Lower leg skin (tissue), 4 donors: ENCODE measurements at regions not wholly inside any gene's neighbourhood (a gene's known extent, or its start where the extent isn't known, plus 50 kb on each side); places are given as distances from the start of the nearest gene placed in this dataset.

ENCODE experiments used
- DNase-seq, 2 donors: peaks; one replicate each; pipeline ENCODE4 v3.0.0-alpha.2; 2019; ENCODE audit warnings: low spot score in 2 of 2
- H3K4me3 ChIP-seq: fragments of 200-600 bp; sonication (generic); 2 replicates; pipeline ENCODE4 v1.5.1; 2017; ENCODE audit warnings: mild to moderate bottlenecking, low read depth; ENCODE audit not compliant: poor library complexity, severe bottlenecking
- POLR2A ChIP-seq, 2 donors: fragments of 450-650 bp; IDR thresholded peaks; one replicate each; pipeline ENCODE4 v1.6.1; 2016 to 2017; ENCODE audit warnings: antibody characterized with exemption in 2 of 2, mild to moderate bottlenecking in 1 of 2, moderate library complexity in 1 of 2
- whole genome bisulfite sequencing, 2 donors: methylation state at CpG; one replicate each; pipeline ENCODE4 v1.1.5; 2018; 5-methylcytosine and 5-hydroxymethylcytosine counted together
- intact Hi-C: fragments of 100-400 bp; cut with DNase I; formaldehyde crosslinking; loops from one replicate; pipeline ENCODE4 v1.15.0; 2023; ENCODE audit warnings: low total_unique reads
- TF ChIP-seq, protein P1 (sequence below), 3 donors: fragments of 450-650 bp; IDR thresholded peaks; one replicate each; pipeline ENCODE4 v1.5.1; 2016; ENCODE audit warnings: antibody characterized with exemption in 3 of 3, mild to moderate bottlenecking in 3 of 3, moderate library complexity in 2 of 3

DNA sequence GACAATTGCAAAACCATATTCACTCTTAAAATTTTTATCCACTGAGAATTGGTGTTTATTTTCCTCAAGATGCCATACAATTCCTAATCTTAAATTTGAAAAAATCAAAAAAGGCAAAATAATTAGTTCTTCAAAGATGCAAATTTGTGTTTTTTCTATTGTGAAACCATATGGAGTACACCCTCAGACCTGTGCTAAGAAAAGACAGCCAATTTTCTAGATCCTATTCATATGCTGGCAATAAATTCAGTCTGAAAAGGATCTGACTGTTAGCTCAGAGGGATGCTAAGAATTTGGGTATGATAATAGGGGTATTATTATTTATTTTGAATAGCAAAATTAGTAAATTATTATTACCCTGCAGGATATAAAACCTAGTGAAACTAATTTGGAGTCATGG is 476.9 kb upstream of the SYT1 start:
- no peak for DNase-seq
- no peak overlapping the region for H3K4me3 ChIP-seq
- intact Hi-C loops, result no loop called here
- TF ChIP-seq POLR2A (IDR thresholded peaks at IDR 0.05), result no peak
- TF ChIP-seq, protein P1, sequence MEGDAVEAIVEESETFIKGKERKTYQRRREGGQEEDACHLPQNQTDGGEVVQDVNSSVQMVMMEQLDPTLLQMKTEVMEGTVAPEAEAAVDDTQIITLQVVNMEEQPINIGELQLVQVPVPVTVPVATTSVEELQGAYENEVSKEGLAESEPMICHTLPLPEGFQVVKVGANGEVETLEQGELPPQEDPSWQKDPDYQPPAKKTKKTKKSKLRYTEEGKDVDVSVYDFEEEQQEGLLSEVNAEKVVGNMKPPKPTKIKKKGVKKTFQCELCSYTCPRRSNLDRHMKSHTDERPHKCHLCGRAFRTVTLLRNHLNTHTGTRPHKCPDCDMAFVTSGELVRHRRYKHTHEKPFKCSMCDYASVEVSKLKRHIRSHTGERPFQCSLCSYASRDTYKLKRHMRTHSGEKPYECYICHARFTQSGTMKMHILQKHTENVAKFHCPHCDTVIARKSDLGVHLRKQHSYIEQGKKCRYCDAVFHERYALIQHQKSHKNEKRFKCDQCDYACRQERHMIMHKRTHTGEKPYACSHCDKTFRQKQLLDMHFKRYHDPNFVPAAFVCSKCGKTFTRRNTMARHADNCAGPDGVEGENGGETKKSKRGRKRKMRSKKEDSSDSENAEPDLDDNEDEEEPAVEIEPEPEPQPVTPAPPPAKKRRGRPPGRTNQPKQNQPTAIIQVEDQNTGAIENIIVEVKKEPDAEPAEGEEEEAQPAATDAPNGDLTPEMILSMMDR (IDR thresholded peaks at IDR 0.05), result no peak

DNA sequence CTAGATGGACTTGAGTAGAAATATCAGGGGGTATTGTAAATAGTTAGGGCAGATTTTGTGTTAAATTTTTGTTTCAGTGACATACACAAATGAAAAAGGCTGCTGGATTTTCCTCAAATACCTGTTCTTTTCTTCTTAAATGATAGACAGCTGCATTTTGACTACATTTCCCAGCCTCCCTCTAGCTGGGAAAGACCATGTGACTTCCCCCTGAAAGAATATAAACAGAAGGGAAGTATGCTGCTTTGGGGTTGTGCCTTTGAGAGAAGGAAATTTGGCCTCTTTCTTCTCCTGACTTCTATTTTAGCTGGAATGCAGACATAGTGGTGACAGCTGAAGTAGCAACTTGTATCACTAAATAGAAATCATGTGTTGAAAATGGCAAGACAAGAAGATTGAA is 476.1 kb upstream of the SYT1 start:
- DNase-seq, result no peak
- no peak overlapping the region for H3K4me3 ChIP-seq
- intact Hi-C loops, result no loop called here
- TF ChIP-seq, protein P1 (IDR thresholded peaks at IDR 0.05), result no peak
- TF ChIP-seq POLR2A (IDR thresholded peaks at IDR 0.05), result no peak

DNA sequence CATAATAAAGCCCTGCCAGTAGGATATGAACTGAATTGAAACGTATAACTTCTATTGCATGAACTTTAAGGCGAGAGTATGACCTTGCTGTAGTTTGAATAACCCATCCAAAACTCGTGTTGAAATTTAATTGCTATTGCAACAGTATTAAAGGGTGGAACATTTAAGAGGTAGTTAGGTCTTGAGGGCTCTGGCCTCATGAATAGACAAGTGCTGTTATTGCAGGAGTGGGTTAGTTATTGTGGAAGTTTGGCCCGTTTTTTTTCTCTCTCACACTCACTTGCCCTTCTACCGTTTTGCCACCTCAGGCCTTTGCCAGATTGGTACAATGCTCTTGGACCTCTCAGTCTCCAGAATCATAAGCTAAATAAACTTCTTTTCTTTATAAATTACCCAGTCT is 473.7 kb upstream of the SYT1 start:
- H3K4me3 ChIP-seq, result no peak overlapping the region
- 76 to 80% methylated on average over 5 of the region's 5 CpGs for WGBS, 2 donors
- TF ChIP-seq, protein P1 (IDR thresholded peaks at IDR 0.05), result no peak
- no peak for TF ChIP-seq POLR2A (IDR thresholded peaks at IDR 0.05)
- intact Hi-C loops, result no loop called here
- no peak for DNase-seq

DNA sequence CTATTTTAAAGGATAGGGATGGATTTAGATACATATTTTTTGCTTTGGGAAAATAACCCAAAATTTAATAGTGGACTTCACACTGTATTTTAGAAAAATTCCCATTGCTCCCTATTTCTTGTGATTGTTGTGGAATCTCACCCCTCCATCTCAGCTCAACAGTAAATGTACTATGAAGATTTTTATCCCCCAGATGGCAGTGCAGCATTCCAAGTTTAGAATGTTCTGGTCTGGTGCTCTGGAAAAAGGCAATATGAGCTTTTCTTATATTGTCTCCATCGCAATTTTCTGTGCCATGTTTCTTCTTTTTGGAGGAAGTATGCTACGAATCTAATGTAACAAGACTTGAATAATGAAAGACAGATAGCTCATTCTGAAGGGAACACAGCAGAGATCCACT is 471.7 kb upstream of the SYT1 start:
- no peak overlapping the region for H3K4me3 ChIP-seq
- intact Hi-C loops, result no loop called here
- DNase-seq, result no peak
- TF ChIP-seq POLR2A (IDR thresholded peaks at IDR 0.05), result no peak
- TF ChIP-seq, protein P1 (IDR thresholded peaks at IDR 0.05), result no peak
- WGBS, 2 donors, result 29 to 45% methylated on average over 2 of the region's 2 CpGs

DNA sequence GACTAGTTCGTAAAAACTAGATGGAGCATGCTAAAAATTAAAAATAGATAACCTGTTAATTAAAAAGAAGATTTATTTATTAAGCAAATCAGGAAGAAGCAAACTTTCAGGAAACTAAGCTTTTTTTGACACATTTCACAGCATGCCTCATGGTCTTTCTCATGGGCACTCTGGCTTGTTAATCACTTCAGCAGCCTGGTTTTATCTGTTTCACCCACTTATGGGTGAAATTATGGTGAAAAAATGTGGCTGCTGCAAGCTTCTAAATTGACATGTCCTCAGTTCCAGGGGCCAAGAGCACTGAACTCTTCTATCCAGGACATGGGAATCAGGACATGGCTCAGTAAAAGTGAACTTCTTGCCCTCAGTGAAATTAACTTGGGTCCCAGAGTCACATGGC is 468.6 kb upstream of the SYT1 start:
- TF ChIP-seq, protein P1 (IDR thresholded peaks at IDR 0.05), result no peak
- TF ChIP-seq POLR2A (IDR thresholded peaks at IDR 0.05), result no peak
- WGBS, 2 donors, result 76 to 92% methylated on average over 1 of the region's 1 CpG
- intact Hi-C loops, result no loop called here
- no peak for DNase-seq
- no peak overlapping the region for H3K4me3 ChIP-seq

DNA sequence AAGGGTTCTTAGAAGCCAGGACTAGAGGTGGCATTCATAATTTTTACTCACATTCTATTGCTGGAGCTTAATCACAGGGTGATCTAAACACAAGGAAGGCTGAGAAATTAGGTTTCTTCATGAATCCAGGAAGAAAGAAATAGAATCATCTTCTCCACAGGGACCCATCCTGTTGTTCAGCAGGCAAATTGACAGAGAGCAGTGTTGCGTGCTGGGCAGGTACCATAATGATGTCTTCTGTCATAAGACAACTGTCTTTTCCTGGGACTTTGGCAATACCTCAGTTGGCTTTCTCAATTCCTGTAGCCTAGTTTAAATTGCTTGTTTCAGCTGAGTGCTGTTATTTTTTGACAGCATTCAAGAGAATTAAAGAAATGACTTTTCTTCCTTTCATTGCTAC is 468.0 kb upstream of the SYT1 start:
- WGBS, 2 donors, result 87 to 91% methylated on average over 1 of the region's 1 CpG
- intact Hi-C loops, result no loop called here
- no peak for DNase-seq
- TF ChIP-seq, protein P1 (IDR thresholded peaks at IDR 0.05), result no peak
- TF ChIP-seq POLR2A (IDR thresholded peaks at IDR 0.05), result no peak
- no peak overlapping the region for H3K4me3 ChIP-seq
